ENCODE measurements at regions not wholly inside any gene's neighbourhood (a gene's known extent, or its start where the extent isn't known, plus 50 kb on each side); places are given as distances from the start of the nearest gene placed in this dataset.
"Not testable (repeated sequence)": the region's sequence is repeated elsewhere in the genome, so short reads cannot be mapped to it uniquely, and the experiment has no call there.

- DNase-seq = no peak
Observed at GRCh38 chr3:107939691-107940442, 151.0 kb downstream of the CD47 start.

DNA sequence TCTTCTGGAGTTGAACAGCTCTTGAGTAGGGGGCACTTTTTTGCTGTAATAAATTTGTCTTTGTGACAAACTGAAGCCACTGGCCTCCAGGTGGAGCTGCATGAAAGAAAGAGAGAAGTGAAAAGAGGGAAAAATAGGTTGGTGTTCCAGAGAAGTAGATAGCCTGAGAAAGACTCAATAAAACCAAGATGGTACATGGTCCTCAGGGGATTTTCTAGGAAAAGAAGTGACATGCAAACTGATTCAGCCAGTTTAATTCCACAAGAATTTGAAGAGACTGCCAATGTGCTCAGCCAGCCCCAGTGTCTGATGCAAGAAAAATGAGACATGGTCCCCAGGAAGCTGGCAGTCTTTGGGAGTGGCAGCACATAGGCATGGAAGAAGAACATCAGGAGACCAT is 152.7 kb downstream of the CD47 start:
- peak; percentile 54 for DNase-seq

DNA sequence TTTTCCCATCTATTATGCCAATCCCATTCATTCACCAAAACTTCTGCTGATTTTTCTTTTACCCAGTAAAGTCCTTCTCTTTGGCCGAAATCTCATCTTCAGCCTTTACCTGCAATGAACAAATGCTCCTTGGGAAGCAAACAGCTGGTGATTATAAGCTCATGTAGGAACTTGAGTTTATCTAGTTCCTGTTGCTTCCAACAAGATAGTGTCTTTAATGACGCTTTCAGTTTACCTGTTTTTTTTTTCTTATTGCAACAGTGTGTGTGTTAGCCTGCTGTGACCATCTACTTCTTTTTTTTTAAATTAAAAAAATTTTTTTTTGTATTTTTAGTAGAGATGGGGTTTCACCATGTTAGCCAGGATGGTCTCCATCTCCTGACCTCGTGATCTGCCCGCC is 156.0 kb downstream of the CD47 start:
- DNase-seq = no peak

- no peak for DNase-seq
Observed at GRCh38 chr3:107933450-107933849, 157.4 kb downstream of the CD47 start.

- no peak for DNase-seq
Observed at GRCh38 chr3:107931326-107931725, 159.5 kb downstream of the CD47 start.

DNA sequence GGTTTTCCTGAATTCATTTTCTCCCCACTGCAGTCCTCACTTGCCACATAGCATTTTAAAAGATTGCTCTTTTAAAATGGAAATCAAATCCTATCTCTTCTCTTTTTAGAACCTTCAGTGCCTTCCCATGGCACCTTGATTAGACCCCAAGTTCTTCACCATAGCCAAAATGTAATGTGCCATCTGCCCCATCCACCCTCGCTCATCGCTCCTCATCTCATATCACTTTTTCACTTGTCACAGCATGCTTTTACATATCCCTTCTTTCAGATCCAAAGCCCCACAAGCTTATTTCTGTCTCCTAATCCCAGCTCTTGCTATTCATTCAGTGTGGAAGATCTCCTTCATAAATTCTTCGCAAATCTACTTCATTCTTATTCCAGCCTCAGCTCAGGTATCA is 161.7 kb downstream of the CD47 start:
- no peak for DNase-seq

- peak; percentile 35 for DNase-seq
Observed at GRCh38 chr3:107928084-107928445, 162.8 kb downstream of the CD47 start.

DNA sequence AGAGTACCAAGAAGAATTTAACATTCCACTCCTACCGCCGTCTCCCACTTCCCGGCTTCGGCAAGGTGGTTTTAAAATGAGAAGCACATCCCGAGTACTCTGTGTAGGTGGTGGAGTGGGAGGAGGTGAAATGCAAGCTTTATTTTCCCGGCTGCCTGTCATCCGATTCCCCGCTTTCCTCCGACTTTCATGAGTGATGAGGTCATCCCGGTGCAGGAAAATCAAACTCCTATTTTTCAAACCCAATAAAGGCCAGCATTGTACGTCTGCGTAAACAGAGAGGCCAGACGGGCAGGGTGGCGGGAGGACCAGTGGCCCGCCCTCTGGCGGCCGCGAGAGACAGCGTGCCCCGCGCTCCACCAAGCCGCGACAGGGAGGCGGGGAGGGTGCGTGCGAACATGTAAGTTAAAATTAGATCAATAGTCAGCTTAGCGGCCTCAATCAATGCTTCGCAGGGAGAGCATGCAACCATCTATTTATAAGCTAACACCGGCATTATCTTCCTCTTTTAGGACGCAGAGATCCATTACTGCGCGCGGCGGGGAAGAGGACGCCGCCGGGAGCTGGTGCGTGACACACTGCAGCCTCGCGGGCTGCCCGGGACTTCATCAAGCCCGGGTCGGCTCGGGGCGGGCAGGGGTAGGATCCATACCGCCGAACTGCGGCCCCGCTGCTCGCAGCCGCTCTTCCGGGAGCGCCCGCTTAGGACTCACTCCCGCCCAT is 163.3 kb downstream of the CD47 start:
- DNase-seq = peak; percentile 65

DNA sequence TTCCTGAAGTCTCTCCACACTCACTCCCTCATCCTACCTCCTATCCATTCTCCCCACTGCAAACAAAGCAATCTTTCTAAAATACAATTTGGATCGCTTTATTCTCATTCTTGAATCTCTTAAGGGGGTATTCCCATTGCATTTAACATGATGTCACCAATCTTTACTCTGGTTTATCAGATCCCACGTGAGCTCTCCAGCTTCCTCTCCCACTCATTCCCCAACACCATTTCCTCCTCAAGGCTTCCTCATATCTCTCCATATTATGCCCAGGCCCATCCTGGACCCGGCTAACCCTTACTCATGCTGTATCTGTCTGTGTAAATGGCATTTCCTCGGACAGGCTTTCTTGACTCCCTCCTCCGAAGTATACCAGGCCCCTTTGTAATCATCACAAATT is 165.0 kb downstream of the CD47 start:
- DNase-seq = no peak

DNA sequence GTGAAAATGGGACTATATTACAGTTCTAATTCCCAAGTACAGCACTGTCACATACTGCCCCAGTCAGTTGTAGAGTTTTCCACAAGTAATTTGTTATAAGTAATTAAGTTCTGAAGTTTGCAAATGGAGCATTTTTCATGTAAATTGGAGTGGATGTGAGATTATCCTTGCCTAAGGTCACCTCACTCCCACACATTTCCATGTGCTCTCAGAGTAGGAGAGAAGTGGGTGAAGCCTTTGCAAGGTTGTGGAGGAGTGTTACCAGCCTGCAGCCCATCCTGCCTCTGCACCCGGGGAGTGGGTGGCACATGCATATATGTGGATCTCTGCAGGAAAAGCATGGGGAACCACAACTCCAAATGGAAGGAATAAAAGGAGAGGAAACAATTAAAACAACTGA is 169.8 kb downstream of the CD47 start:
- DNase-seq = no peak

GRCh38 chr3:107920538-107920937 is 170.3 kb downstream of the CD47 start:
- DNase-seq = no peak

- no peak for DNase-seq
Observed at GRCh38 chr3:107919239-107919638, 171.6 kb downstream of the CD47 start.

- DNase-seq = no peak
Observed at GRCh38 chr3:107916171-107916570, 174.7 kb downstream of the CD47 start.

DNA sequence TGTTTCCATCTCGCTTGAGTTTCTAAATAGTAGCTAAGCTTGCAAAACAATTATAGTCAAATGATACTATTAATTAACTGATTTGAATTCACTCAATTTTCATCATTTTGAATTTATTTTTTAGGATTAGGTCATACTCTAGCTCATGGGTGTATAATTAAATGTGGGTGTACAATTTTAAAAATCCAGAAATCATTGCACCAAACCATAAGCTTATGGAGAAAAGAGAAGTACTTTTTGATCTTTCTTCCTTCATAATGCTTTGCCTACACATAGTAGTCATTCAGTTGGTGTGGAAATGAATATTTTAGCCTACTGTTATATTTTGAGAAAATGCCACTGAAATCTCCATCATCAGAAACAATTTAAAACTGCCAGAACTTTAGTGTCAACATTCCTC is 175.1 kb downstream of the CD47 start:
- DNase-seq = no peak

GRCh38 chr3:107913701-107914100 is 177.1 kb downstream of the CD47 start:
- DNase-seq = peak; percentile 22

DNA sequence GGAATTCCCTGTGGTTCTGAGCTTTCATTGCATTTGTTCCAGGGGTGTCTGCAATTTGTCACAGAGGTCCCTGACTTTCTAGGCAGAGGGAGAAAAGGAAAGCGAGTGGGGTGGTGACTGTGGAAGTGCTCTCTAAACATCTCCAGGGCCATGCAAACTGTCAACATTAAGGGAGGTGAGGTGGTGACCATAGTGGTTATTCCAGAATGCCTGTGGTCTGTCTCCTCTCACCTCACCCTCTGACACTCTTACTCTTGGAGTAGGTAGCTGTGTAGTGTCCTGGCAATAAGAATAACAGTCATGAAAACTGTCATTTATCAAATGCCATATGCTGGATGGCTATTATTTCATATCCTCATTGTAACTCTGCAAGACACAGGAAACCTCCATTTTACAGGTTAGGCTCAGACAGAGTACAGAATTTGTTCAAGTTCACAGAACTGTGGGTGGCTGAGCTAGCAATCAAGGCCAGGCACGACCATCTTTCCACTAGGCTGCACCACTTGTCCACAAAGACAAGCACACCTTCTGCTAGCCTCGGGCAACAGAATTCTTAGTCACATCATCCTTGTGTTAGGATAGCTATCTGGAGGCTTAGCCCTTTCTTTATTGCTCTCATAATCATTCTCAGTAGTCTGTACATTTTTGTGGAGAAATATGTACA is 179.4 kb downstream of the CD47 start:
- DNase-seq = no peak

GRCh38 chr3:107910713-107911259 is 180.0 kb downstream of the CD47 start:
- no peak for DNase-seq

DNA sequence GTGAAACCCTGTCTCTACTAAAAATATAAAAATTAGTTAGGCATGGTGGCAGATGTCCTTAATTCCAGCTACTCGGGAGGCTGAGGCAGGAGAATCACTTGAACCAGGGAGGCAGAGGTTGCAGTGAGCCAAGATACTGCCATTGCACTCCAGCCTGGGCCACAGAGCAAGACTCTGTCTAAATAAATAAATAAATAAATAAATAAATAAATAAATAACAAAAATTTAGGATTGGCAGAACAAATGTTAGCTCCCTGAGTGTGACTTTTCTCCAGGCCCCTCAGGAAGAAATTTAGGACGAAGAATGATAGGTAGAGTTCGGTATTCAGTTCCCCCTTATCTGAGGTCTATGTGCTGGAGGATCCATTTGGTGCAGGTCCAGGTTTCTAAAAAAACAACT is 181.2 kb downstream of the CD47 start:
- DNase-seq = not testable (repeated sequence)

- DNase-seq = no peak
Observed at GRCh38 chr3:107907996-107908395, 182.8 kb downstream of the CD47 start.

- DNase-seq = peak; percentile 23
Observed at GRCh38 chr3:107904536-107905066, 186.2 kb downstream of the CD47 start.

DNA sequence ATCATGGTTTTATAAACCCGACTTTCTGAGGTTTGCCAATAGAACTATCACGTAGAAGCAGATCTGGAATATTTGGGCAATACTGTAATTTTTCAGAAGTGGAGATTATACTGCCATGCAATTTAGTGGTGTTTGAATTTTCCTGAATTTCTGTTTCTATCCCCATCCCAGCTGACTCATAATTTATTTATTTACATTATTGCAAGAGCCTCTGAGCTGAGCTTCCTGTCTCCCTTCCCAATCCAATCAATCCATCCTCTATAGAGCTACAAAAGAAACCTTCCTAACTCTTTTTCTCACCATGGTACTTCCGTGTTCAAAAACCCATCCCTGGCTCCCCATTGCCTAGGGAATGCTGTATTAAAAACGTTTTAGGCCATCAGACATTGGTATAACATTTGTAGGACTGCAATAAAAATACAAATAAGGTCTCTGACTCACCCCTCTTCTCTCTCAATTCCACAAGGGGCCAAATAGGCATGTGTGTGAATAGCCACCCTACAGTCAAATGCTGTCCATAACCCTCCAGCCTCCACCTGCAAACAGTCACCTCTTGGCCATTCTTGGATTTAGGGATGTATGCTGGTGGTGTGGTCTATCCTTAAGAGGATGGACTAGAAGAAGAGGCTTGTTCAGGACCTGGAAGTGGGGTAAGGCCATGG is 190.7 kb downstream of the CD47 start:
- peak; percentile 31 for DNase-seq

DNA sequence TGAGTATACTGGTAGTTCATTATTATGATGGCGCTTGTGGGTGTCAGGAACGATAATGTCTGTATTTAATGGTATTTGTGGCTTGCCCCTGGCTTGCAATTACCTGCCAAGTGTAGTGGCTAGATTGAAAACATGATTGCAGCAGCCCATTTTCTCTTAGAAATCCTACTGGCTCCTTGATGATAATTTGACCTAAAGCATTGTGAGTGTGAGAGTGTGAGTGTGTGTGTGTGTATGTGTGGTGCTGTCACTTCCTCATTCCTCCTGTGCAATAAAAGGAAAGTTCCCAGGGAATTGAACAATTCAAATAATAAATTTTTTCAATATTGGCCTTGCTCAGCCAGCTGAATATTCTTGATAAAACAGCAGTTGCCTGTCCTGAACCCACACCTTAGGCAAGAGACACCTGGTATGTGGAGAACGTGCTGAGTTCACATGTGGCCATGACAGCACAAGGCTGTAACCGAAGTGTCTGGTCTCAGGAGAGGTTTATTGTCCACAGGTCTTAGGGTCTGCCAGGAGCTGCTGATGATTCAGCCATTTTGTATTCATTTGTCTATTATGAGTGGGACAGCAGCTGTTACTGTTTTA is 193.3 kb downstream of the CD47 start:
- DNase-seq = peak; percentile 61

DNA sequence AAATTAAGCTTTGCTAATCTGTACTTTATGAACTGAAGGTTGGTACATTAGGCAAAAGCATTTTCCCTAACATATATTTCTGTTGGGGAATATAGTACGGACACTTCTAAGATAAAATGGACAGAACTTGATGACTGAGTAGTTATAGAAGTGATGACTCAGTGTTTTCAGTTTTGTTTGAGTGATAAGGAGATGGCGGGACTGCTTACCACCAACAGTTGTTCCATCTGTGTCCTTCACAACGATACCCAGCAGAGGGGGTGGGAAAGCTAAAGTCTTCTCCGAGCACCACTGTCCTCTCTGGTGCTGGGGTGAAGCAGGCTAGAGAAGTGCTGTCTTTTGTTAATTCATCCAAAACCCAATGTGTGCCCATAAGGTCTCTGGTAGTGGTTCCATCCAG is 195.8 kb downstream of the CD47 start:
- DNase-seq = no peak

Data from fibroblast of skin of right quadriceps (primary cell).